ENCODE measurements at regions not wholly inside any gene's neighbourhood (a gene's known extent, or its start where the extent isn't known, plus 50 kb on each side); places are given as distances from the start of the nearest gene placed in this dataset.

DNA sequence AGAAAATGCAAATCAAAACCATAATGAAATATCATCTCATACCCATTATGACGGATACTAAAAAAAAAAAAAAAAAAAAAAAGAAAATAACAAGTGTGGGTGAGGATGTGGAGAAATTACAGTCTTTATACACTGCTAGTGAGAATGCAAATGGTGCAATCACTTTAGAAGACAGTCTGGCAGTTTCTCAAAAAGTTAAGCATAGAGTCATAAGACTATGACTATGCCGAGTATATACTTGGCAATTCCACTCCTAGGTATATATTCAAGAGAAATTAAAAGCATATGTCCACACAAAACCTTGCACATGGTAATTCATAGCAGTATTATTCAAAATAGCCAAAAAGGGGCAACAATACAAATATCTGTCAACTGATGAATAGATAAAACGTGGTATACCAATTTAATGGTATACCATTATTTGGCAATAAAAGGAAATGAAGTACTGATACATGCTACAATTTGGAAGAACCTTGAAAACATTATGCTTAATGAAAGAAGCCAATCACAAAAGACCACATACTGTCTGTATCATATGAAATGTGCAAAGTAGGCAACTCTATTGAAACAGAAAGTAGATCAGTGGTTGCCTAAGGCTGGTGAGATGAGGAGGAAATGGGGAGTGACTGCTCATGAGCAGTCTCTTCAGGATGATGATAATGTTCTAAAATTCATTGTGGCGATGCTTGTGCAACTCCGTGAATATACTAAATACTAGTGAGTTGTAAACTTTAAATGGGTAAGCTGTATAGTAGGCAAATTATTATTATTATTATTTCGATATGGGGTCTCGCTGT, 90.1 kb upstream of the NANOS1 start:
- ChIA-PET POLR2A (no interaction called here), CTCF (no interaction called here)
- TF ChIP-seq ZNF140 (tag by site-specific recombination; IDR thresholded peaks at IDR 0.05) (peak; percentile 14; the same call in 1 of the 2 replicates), ZNF404 (tag by site-specific recombination; IDR thresholded peaks at IDR 0.05) (no peak), ZNF211 (tag by site-specific recombination; IDR thresholded peaks at IDR 0.05; ENCODE audit: low read depth) (peak; percentile 64; the same call in 1 of the 2 replicates)
- H3K4me3 ChIP-seq (ENCODE audit: low read depth, low read length) = no peak overlapping the region
- no peaks in the 10 kb centered on the region for H3K36me3 ChIP-seq (ENCODE audit: control insufficient read depth in 2 of 2, insufficient read depth in 1 of 2, low read length in 2 of 2)
- H3K9me3 ChIP-seq (ENCODE audit: control insufficient read depth, insufficient read depth, low read depth, low read length) = no peaks in the 10 kb centered on the region; the same call in 1 of the 2 replicates
- no peak overlapping the region for H3K27ac ChIP-seq (ENCODE audit: extremely low read depth, low read depth, low read length)
- H3K4me1 ChIP-seq (ENCODE audit: control insufficient read depth, insufficient read depth, low read length) = no peaks in the 10 kb centered on the region

DNA sequence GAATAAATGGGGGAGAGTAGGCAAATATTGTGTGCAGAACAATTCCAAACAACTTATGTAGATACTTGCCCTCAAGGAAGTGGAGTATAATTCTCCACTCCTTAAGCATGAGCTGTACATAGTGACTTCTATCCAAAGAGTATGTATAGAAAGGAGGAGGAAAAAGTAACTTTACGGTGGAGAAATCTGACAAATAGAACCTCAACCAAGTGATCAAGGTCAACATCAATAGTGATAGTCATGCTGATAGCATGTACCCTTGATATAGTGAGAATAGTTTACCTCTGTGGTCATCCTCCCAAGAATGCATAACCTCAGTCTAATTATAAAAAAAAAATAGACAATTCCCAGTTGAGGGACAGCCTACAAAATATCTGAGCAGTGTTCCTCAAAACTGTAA, 89.1 kb upstream of the NANOS1 start:
- H3K36me3 ChIP-seq (ENCODE audit: control insufficient read depth in 2 of 2, insufficient read depth in 1 of 2, low read length in 2 of 2) = no peaks in the 10 kb centered on the region
- ChIA-PET CTCF (interaction anchor here (0.5 kb wide), 1 partner anchor 19 kb away, joined by 3 read pairs; no protein-coding TSS in a partner anchor), POLR2A (no interaction called here)
- no peak overlapping the region for H3K27ac ChIP-seq (ENCODE audit: extremely low read depth, low read depth, low read length)
- no peak overlapping the region for H3K4me3 ChIP-seq (ENCODE audit: low read depth, low read length)
- TF ChIP-seq, protein P1, sequence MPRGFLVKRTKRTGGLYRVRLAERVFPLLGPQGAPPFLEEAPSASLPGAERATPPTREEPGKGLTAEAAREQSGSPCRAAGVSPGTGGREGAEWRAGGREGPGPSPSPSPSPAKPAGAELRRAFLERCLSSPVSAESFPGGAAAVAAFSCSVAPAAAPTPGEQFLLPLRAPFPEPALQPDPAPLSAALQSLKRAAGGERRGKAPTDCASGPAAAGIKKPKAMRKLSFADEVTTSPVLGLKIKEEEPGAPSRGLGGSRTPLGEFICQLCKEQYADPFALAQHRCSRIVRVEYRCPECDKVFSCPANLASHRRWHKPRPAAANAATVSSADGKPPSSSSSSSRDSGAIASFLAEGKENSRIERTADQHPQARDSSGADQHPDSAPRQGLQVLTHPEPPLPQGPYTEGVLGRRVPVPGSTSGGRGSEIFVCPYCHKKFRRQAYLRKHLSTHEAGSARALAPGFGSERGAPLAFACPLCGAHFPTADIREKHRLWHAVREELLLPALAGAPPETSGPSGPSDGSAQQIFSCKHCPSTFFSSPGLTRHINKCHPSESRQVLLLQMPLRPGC (tag by site-specific recombination; IDR thresholded peaks at IDR 0.05) = no peak
- TF ChIP-seq, protein P2, sequence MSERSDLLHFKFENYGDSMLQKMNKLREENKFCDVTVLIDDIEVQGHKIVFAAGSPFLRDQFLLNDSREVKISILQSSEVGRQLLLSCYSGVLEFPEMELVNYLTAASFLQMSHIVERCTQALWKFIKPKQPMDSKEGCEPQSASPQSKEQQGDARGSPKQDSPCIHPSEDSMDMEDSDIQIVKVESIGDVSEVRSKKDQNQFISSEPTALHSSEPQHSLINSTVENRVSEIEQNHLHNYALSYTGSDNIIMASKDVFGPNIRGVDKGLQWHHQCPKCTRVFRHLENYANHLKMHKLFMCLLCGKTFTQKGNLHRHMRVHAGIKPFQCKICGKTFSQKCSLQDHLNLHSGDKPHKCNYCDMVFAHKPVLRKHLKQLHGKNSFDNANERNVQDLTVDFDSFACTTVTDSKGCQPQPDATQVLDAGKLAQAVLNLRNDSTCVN (tag by site-specific recombination; optimal IDR thresholded peaks at IDR 0.05) = no peak
- no peak for TF ChIP-seq SP2 (tag by site-specific recombination; IDR thresholded peaks at IDR 0.05)
- TF ChIP-seq, protein P3, sequence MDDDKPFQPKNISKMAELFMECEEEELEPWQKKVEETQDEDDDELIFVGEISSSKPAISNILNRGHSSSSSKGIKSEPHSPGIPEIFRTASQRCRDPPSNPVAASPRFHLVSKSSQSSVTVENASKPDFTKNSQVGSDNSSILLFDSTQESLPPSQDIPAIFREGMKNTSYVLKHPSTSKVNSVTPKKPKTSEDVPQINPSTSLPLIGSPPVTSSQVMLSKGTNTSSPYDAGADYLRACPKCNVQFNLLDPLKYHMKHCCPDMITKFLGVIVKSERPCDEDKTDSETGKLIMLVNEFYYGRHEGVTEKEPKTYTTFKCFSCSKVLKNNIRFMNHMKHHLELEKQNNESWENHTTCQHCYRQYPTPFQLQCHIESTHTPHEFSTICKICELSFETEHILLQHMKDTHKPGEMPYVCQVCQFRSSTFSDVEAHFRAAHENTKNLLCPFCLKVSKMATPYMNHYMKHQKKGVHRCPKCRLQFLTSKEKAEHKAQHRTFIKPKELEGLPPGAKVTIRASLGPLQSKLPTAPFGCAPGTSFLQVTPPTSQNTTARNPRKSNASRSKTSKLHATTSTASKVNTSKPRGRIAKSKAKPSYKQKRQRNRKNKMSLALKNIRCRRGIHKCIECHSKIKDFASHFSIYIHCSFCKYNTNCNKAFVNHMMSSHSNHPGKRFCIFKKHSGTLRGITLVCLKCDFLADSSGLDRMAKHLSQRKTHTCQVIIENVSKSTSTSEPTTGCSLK (tag by site-specific recombination; IDR thresholded peaks at IDR 0.05) = no peak
- no peak for TF ChIP-seq REPIN1 (tag by site-specific recombination; IDR thresholded peaks at IDR 0.05; ENCODE audit: low read depth)
- TF ChIP-seq ZEB2 (tag by site-specific recombination; IDR thresholded peaks at IDR 0.05) = no peak
- no peak for TF ChIP-seq ZNF292 (tag by site-specific recombination; IDR thresholded peaks at IDR 0.05; ENCODE audit: borderline replicate concordance, low read depth)
- TF ChIP-seq GLIS1 (tag by site-specific recombination; IDR thresholded peaks at IDR 0.05) = no peak
- TF ChIP-seq ZNF366 (tag by site-specific recombination; conservative IDR thresholded peaks at IDR 0.05) = no peak
- no peak for TF ChIP-seq YY1 (tag by site-specific recombination; IDR thresholded peaks at IDR 0.05)
- no peak for TF ChIP-seq ZNF843 (tag by site-specific recombination; IDR thresholded peaks at IDR 0.05)
- no peak for TF ChIP-seq ZNF169 (tag by site-specific recombination; IDR thresholded peaks at IDR 0.05)
- no peak for TF ChIP-seq ZNF433 (tag by site-specific recombination; IDR thresholded peaks at IDR 0.05; ENCODE audit: low read depth)
- no peak for TF ChIP-seq ZNF266 (tag by site-specific recombination; IDR thresholded peaks at IDR 0.05; ENCODE audit: low read depth)
- TF ChIP-seq ZNF426 (tag by site-specific recombination; IDR thresholded peaks at IDR 0.05) = no peak
- TF ChIP-seq, protein P4, sequence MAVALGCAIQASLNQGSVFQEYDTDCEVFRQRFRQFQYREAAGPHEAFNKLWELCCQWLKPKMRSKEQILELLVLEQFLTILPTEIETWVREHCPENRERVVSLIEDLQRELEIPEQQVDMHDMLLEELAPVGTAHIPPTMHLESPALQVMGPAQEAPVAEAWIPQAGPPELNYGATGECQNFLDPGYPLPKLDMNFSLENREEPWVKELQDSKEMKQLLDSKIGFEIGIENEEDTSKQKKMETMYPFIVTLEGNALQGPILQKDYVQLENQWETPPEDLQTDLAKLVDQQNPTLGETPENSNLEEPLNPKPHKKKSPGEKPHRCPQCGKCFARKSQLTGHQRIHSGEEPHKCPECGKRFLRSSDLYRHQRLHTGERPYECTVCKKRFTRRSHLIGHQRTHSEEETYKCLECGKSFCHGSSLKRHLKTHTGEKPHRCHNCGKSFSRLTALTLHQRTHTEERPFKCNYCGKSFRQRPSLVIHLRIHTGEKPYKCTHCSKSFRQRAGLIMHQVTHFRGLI (tag by site-specific recombination; IDR thresholded peaks at IDR 0.05) = no peak
- TF ChIP-seq ZNF132 (tag by site-specific recombination; IDR thresholded peaks at IDR 0.05; ENCODE audit: borderline replicate concordance) = no peak
- TF ChIP-seq ZNF555 (tag by site-specific recombination; conservative IDR thresholded peaks at IDR 0.05) = no peak
- TF ChIP-seq HOXD13 (CRISPR knock-in tag; IDR thresholded peaks at IDR 0.05; ENCODE audit: borderline replicate concordance) = no peak
- TF ChIP-seq ZNF560 (tag by site-specific recombination; IDR thresholded peaks at IDR 0.05; ENCODE audit: borderline replicate concordance) = no peak
- H3K9me3 ChIP-seq (ENCODE audit: control insufficient read depth, insufficient read depth, low read depth, low read length) = no peaks in the 10 kb centered on the region; the same call in 1 of the 2 replicates
- no peaks in the 10 kb centered on the region for H3K4me1 ChIP-seq (ENCODE audit: control insufficient read depth, insufficient read depth, low read length)
